ENCODE measurements at regions not wholly inside any gene's neighbourhood (a gene's known extent, or its start where the extent isn't known, plus 50 kb on each side); places are given as distances from the start of the nearest gene placed in this dataset.
A peak's percentile ranks its signal among the peaks of the same experiment; 100 is the strongest.

GRCh38 chr14:76941544-76941943, 87.0 kb downstream of the IRF2BPL start:
- intact Hi-C loops (cut with DNase I, micrococcal nuclease), result loop anchor here in 1 of 2 donors (10.0 kb wide), 1 partner anchor 103 kb away; no protein-coding TSS in a partner anchor
- H3K4me1 ChIP-seq (ENCODE audit: low read depth), result no peaks in the 10 kb centered on the region
- no peak for DNase-seq
- ATAC-seq, result no peak
- TF ChIP-seq CTCF (IDR thresholded peaks at IDR 0.05), result no peak
- no peak overlapping the region for H3K4me3 ChIP-seq
- H3K9me3 ChIP-seq, result no peaks in the 10 kb centered on the region
- H3K36me3 ChIP-seq (ENCODE audit: low read depth), result no peaks in the 10 kb centered on the region

GRCh38 chr14:76940021-76940760, 88.3 kb downstream of the IRF2BPL start:
- ATAC-seq (no peak), DNase-seq (no peak)
- Histone ChIP-seq H3K36me3 (ENCODE audit: low read depth) (no peaks in the 10 kb centered on the region), H3K9me3 (no peaks in the 10 kb centered on the region), H3K4me1 (ENCODE audit: low read depth) (no peaks in the 10 kb centered on the region), H3K4me3 (no peak overlapping the region)
- no peak for TF ChIP-seq CTCF (IDR thresholded peaks at IDR 0.05)
- intact Hi-C loops (cut with DNase I, micrococcal nuclease), result loop anchor here in 1 of 2 donors (10.0 kb wide), 1 partner anchor 105 kb away; no protein-coding TSS in a partner anchor

- intact Hi-C loops (cut with DNase I, micrococcal nuclease), result no loop called here
- DNase-seq, result no peak
- no peaks in the 10 kb centered on the region for H3K9me3 ChIP-seq
- TF ChIP-seq CTCF (IDR thresholded peaks at IDR 0.05), result no peak
- no peak overlapping the region for H3K4me3 ChIP-seq
- no peak for ATAC-seq
- H3K36me3 ChIP-seq (ENCODE audit: low read depth), result no peaks in the 10 kb centered on the region
- no peaks in the 10 kb centered on the region for H3K4me1 ChIP-seq (ENCODE audit: low read depth)
Observed at GRCh38 chr14:76939015-76939742, 89.3 kb downstream of the IRF2BPL start.

- DNase-seq, result no peak
- H3K9me3 ChIP-seq, result no peaks in the 10 kb centered on the region
- TF ChIP-seq CTCF (IDR thresholded peaks at IDR 0.05), result no peak
- no peaks in the 10 kb centered on the region for H3K36me3 ChIP-seq (ENCODE audit: low read depth)
- H3K4me1 ChIP-seq (ENCODE audit: low read depth), result no peaks in the 10 kb centered on the region
- no peak for ATAC-seq
- intact Hi-C loops (cut with DNase I, micrococcal nuclease), result no loop called here
- H3K4me3 ChIP-seq, result no peak overlapping the region
Observed at GRCh38 chr14:76938092-76938500, 90.4 kb downstream of the IRF2BPL start.

- Histone ChIP-seq H3K4me1 (ENCODE audit: low read depth) (no peaks in the 10 kb centered on the region), H3K4me3 (no peak overlapping the region), H3K9me3 (no peaks in the 10 kb centered on the region), H3K36me3 (ENCODE audit: low read depth) (no peaks in the 10 kb centered on the region)
- TF ChIP-seq CTCF (IDR thresholded peaks at IDR 0.05), result no peak
- DNase-seq (peak in 1 of 3 donors; percentile 56), ATAC-seq (peak; percentile 65)
- intact Hi-C loops (cut with DNase I, micrococcal nuclease), result no loop called here
Observed at GRCh38 chr14:76937181-76938091, 91.1 kb downstream of the IRF2BPL start.

Measured in mucosa of descending colon (tissue), 3 donors.